HG02885 (cell line): ENCODE measurements at regions not wholly inside any gene's neighbourhood (a gene's known extent, or its start where the extent isn't known, plus 50 kb on each side); places are given as distances from the start of the nearest gene placed in this dataset.
"Not testable (repeated sequence)": the region's sequence is repeated elsewhere in the genome, so short reads cannot be mapped to it uniquely, and the experiment has no call there.

ENCODE experiments used
- ATAC-seq: cut with Tn5 transposase; IDR thresholded peaks from one replicate; pipeline ENCODE4 v1.9.1; 2021; ENCODE audit warnings: mild to moderate bottlenecking; ENCODE audit not compliant: unreplicated experiment, poor library complexity

DNA sequence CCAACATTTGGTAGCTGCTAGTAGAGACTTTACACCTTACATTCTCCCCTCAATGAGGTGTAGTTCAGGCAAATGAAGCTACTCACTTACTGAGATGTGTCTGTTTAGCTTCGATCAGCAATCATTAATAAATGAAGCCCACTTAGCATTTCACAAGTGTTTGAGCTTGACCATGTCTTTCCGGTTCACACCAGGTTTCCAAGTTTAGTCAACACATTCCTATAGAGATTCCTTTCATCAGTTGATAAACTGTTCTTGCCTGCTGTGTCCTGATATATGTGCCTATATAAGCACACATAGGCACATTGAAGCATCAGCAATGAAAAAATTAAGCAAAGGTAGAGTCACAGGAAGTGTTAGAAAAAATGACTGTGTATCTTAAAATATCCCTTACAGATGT is 150.0 kb downstream of the BTBD3 start:
- no peak for ATAC-seq

DNA sequence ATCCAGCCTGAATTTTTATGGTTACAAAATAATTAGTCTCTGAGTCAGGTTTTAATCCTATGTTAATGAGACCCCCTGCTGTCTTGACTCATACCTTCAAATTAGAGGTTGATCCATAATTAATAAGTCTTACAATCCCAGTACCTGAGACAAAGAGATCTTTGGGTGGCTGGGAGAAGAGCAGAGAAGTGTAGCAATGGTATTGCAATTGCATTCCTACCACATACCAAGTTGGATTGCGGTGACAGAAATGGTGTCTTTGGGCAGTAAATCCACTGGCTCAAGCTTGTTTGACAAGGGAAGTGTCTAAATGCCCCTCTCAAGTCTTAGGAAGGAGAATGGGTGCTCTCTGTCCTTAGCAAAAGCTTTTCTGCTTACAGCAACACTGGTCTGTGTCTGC is 150.4 kb downstream of the BTBD3 start:
- no peak for ATAC-seq

DNA sequence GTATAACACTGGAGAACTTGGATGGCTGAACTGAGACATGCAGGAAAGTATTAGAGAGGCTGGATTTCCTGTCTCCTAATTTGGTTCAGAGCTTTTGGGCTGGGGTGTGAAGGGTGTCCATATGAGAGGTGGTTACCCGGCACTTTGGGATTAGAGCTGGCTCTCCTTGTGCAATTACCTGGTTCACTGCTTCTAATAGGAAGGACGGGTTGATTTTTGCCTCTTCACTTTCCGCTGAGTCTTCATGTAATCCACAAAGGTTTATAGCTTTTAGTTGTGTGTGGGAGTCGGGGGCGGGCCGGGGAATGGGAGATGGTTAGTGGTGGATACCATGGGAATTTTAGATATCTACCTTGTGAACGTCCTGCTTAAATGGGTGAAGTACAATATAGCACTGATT is 151.5 kb downstream of the BTBD3 start:
- no peak for ATAC-seq

DNA sequence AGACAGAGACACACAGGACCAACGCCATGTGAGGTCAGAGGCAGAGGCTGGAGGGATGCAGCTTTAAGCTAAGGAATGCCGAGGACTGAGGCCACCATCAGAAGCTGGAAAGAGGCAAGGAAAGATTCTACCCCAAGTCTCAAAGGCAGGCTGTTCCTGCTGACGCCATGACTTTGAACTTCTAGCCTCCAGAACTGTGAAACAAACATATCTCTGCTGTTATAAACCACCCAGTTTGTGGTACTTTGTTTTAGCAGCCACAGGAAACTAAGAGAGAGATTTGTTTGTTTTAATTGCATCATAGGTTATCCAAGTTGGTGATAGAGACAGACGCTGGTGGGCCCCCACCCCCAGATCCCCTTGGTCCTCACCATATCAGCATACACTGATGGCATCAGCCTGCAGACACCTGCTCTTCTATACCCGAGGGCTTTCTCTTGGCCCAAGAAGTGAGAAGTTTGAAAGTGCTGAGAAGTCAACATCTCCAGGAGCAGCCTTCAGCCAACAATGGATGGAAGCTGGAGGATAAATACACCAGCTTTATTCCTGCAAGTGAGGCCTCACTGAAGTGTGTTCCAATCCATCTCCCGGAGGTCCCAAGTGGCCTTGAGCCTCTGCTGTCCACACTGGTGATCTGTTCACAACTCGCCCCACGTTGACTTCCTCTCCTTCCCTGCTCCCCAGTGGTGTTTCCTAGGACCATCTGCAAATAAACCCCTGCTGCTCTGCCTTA is 154.7 kb downstream of the BTBD3 start:
- no peak for ATAC-seq

DNA sequence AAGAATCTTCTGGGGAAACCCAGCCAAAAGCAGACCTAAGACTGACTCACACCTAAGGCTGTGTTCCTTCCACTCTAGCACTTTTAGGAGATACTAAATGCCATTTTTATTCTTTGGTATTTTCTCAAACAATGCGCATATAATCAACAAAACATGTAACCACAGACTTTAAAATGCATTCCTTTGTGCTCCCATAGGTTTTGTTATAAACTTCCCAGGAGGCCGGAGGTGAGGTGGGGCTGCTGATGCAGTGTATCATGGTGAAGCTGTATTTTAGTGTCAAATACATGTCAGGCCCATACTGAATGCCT is 155.2 kb downstream of the BTBD3 start:
- ATAC-seq, result no peak

DNA sequence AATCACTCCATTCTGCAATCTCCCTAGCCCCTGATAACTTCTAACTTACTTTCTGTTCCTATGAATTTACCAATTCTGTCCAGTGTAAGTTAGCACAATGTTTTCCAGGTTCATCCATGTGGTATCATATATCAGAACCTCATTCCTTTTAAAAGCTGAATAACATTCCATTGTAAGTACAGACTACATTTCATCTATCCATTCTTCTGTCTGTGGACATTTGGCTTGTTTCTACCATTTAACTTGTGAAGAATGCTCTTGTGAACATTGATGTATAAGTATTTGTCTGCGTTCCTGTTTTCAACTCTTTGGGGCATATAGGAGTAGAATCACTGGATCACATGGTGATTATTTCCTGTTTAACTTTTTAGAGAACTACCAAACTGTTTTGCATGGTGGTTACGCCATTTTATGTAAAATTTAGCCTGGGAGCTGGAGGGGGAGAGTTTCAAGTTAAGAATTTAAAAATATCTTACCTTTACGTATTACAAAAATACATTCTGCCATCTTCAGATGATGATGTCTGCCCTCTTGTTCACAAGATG is 156.5 kb downstream of the BTBD3 start:
- no peak for ATAC-seq

DNA sequence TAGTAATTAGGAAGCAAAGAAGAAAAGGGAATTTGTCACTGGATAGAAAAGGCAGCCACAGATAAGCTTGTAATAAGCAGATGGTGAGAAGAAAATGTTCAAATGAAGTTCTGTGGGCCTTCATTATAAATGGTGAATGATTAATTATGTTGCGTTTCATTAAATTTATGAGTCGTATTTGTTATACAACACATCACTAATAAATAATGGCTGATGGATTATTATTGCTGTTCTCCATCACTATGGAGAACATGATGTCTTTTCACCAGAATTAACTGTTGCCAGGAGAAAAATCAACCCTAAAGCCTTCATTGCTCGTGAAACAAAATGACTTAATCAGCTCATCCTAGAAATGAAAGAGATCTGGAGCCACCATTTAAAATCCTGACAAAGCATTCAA is 158.5 kb downstream of the BTBD3 start:
- ATAC-seq, result no peak

DNA sequence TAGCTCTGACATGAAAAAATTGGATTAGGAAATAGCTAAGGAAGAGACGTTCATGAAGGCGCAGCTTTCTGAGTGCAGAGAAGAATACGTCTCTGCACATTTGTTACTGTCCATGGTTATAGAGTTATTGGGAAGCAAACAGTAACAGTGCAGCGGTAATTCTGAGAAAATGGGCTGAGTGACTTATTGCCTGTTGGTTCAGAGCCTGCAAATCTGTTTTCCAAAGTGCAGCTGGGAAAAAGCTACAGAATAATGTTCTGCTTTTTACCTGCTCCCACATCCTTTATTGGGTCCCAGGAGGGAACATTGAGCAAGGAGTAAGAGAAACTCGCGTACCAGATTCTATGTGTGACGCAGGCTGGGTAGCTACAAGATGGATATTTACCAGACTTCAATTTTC is 160.2 kb downstream of the BTBD3 start:
- no peak for ATAC-seq

DNA sequence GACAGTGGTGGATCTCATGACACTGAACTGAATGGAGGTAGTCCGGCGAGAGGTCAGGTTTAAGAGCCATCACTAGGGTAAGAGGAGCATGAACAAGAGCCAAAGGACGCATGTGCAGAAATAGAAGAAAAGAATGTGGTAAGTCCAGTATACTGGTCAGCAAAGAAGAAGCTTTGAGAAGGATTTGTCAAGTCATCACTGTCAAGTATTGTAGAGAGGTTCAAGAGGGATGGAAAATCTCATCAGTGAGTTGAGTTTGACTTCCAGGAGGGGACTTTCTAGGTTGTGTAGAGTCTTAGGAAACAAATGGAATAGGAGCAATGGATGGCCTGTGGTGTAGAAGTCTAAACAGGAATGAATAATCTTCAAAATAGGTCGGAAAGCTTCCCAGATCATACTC is 161.8 kb downstream of the BTBD3 start:
- no peak for ATAC-seq

DNA sequence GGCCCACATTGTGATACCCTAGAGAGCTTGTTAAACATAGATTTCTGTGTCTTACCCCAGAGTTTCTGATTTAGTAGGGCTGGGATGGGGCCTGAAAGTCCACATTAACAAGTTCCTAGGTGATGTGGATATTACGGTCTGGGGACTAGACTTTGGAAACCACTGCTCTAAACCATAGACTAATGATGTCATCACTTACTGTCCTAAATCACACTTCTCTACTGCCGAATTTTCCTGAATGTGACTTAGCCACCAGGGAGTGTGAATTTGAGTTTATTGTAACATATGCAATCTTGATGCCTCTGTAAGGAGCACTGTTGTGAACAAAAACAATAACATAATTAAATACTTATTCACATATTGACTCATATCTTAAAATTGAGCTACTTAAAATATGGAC is 165.6 kb downstream of the BTBD3 start:
- no peak for ATAC-seq

DNA sequence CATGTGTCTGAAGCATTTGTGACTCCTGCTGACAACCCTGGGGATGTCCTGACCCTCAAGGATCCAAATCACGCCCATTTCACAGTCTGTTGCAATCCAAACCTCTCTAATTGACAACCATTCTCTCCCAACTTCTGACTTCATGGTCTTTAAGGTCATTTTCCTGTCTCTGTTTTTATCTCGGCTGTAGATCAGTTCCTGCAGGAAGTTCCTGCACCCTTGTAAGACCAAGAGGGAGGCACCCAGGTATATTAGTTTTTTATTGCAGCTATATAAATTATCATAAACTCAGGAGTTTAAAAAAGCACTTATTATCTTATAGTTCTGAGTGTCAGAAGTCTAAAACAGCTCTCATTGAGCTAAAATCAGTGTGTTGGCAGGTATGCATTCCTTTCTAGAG is 166.8 kb downstream of the BTBD3 start:
- no peak for ATAC-seq

DNA sequence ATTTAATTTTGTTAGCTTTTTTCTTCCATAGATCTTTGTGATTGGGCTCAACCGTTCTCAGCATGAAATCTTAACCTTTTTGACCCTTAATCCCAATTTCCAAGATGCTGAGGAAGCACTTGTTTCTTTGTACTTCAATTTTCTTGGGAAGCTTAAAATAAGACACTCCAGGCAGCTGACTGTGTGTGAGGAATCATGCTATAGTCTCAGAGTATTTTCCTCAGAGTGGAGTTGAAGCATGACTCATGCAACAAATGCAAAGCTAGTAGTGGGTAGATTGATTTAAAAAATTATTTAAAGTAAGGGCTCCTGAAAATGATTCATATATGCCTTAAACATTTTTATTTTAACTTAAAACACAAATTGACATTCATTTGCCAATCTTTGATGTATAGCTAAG is 168.7 kb downstream of the BTBD3 start:
- no peak for ATAC-seq

DNA sequence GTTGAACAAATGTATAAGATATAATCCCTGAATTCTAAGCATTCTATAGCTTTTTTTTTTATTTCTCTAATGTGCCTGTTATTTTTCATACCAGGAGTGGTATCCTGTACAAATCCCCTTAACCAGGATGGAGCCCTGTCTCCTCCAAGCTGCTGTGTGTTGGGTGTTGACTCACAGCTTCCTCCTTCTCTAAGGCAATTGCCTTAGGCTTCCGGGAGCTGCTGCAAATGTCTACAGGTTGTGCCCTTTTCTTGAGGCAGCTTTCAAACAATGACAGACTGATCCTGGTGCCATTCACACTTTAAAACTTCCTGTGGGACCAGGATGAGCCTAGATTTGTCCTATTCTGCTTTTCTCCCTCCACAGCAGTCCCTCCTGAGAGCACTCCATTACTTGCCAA is 173.2 kb downstream of the BTBD3 start:
- no peak for ATAC-seq

DNA sequence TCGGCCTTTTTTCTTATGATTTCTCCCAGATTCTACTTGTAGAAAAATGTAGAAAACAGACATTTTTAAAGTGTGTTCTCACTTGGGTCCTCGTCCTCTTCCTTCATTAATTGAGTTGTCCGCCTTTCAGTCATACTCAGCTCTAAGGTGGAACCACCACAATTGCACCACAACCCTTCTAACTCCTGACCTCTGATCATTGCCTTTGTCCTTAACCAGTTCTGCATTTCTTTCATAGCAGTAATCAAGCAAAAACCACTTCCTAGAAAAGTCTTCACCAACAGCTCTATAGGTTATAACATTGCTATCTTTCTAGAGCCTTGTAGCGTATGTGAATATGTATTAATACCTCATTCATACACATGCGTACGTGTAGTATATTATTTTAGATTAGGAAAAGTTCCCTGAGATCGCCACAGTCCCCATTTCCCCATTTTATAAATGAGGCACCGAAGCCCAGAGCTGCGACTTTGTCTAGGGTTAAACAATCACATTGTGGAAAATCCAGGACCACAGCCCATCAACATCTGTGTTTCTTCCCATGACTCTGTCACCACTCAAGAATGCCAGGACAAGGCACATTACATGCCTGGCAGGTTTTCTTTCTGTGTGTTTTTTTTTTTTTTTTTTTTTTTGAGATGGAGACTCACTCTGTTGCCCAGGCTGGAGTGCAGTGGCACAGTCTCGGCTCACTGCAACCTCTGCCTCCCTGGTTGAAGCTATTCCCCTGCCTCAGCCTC is 175.5 kb downstream of the BTBD3 start:
- ATAC-seq, result no peak

DNA sequence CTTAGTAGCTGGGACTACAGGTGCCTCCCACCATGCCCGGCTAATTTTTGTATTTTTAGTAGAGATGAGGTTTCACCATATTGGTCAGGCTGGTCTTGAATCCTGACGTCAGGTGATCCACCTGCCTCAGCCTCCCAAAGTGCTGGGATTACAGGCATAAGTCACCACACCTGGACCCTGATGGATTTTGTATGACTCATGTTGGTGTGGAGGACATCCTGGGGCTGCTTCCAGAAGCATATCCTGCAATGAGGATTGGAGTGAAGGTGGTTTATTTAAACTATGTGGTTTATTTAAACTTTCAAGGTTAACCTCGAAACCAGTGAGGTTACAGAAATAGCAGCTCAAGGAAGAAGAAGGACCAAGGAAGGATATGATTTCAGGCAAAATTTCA is 176.1 kb downstream of the BTBD3 start:
- ATAC-seq, result not testable (repeated sequence)

DNA sequence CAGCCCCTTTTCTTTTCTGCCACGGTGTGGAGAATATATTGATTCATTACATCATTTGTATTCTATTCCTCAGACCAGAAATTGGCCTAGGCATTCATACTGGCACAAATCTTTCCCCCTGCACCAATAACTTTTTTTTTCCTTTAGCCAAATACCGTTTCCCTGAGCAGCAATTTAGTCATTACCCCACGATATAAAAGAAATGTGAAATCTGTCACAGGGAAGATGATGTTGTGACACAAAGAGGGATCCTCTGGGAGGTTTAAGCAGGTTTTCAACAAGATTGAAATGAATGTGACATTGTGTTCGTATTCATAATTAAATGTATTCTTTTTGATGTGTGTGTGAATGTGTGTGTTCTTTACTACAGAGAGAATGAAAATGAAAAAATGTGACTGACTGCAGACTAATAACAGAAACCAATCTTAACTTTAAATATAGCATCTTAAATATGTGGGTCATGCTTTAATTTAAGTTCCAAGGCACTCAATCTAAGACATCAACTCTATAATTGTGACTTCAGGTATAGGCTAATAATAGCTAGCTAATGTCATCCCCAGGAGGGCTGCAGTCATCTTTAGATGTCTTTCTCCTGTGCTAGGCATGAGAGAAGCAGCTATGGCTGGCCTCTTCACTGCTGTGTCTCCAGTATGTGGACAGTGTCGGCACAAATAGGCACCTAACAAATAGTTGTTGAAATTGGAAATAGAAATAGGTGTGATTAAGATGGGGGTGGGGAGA is 177.7 kb downstream of the BTBD3 start:
- no peak for ATAC-seq

DNA sequence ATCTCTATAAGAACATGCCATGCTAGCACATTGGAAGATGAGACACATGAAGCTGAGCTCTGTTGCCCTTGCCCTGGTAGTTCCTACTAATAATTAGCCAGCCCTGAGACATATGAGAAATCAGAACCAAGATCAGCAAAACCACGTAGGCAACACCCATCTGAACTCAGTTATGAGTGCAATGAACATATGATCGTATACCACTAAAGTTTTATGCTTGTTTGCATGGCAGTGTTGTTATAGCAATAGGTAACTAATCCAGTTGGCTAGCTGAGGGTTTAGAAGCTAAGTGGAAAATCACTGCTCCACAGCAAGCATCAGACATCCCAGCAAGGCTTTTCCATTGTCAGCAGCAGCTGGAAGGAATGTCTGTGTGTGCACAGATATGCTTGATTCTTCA is 180.7 kb downstream of the BTBD3 start:
- no peak for ATAC-seq

DNA sequence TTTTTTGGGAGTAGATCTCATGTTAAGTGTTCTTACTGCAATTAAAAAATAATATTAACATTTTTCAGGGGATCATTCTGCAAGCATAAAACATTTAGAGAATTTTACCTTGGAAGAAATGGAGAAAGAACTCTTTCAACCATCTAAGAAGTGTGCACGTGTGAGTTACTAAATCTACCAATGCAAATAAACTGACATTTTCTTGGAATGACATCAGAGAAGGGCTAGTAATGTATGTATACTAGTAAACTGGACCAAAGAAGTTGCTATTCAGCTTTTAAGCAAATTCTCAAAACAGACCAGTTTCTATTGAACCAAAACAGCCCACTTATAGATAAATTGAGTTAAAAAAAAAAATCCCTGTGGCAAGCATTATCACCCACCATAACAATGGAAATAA is 191.2 kb downstream of the BTBD3 start:
- ATAC-seq, result no peak

DNA sequence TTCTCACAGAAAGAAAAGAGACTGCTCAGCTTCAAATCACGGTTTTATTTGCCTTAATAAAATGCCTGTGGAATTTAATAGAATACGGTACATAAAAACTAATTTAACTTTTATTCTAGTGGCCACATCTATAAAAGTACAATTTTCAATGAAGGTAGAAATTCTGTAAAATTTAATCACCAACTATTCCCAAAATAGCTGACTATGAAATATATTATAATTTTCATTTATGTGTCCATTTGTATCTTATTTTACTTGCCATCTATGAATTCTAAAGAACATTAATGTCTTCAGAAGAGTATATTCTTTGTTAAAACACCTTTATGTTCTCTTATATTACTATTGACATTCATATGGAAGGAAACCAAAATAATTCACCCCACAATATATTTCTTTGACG is 192.6 kb downstream of the BTBD3 start:
- no peak for ATAC-seq

DNA sequence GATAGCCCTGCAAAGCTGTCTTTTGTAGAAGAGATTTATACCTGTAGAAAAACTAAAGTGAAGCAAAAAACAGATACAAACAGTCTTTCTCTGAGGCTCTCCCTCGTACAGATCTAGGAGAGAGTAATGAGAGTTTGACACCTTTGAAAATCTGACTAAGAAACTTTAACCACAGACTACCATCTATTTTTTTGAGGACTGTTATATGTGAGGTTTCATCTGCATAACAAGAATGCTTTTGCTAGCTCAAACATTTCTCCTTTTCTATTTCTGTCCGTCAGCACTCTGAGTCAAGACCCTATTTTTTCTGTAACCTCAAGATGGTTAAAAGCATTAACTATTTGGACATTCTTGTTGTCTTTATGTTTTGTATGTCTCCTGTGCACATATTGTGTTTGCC is 193.0 kb downstream of the BTBD3 start:
- no peak for ATAC-seq

DNA sequence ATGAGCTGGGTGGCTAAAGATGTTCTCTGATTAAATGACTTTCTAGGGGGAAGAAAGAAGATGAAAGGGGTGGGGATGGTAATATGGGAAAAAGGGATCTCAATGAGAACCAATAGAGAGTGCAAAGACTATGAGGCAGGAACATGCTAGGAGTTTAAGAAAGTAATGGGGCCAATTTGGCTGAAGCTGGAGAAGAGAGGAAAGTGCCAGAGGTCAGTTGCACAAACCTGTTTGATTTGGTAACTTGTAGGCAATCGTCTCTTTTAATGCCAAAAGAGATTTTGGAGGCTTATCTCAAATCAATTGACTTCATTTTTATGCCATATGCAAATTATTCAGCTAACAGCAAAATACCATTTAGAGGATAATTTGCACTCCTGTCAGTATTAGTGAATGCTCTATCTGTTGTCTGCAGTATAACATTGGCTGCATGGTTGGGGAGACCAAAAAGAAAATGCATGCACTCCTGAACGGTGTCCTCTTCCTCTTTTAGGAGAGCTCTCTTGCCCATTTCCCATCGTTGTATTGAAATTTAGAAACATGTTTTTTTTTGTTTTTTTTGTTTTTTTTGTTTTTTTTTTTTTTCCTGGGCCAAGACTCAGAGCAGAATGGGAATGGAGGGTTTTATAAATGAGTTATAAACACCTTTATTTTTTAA is 193.9 kb downstream of the BTBD3 start:
- no peak for ATAC-seq
